NCI-H1092 treated with DMSO at 0.1 percent for 48 hours (cell line): ENCODE measurements at regions not wholly inside any gene's neighbourhood (a gene's known extent, or its start where the extent isn't known, plus 50 kb on each side); places are given as distances from the start of the nearest gene placed in this dataset.

Experiments
- DNase-seq: peaks from one replicate; lab custom pipeline; 2025; lab: John Stamatoyannopoulos, UW

DNA sequence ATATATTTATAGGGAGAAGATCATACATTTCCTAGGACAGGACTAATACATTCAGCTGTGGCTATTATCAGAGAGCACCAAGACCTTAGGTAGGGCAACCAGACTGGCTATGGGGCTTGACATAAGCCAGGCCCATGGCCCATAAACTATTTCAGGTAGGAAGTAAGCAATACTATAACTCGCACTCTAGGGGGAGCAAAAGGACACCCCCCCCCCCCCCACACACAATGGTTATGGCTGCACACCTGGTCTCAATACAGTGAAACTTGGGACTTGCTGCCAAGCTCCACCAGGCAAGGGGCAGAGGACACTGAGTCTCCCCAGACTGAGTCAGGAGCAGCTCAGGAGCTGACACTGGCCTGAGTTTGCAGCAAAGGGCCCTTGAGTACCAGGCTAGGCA is 348.9 kb upstream of the ASIC2 start:
- no peak for DNase-seq

DNA sequence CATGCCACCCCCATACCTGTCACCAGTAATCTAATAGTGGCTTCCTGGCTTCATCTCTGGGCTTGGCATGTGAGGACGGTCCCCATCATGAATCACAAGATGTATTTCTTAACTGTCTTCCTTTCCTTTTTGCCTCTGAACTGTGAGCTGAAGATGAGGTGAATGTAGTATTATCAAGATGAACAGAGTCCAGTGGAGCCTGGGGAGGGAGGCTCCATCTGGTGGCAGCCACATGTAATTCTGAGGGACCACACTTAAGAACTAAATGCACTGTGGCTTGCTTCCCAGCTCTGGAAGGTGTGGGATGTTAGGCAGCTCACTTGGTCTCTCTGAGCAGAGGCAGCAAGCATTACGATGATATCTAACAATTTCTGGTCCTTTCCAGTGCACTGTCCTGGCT is 354.9 kb upstream of the ASIC2 start:
- no peak for DNase-seq

DNA sequence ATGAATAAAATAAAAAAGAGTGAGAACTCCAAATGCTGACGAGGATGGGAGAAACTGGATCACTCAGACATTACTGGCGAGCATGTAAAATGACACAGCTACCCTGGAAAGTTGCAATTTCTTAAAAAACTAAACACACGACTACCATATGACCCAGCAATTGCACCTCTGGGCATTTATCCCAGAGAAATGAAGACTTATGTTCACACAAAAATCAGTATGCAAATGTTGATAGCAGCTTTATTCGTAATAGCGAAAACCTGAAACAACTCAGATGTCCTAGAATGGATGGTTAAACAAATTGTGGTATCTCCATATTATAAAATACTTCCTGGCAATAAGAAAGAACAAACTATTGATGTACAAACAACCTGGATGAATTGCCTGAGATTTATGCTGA is 357.2 kb upstream of the ASIC2 start:
- no peak for DNase-seq

DNA sequence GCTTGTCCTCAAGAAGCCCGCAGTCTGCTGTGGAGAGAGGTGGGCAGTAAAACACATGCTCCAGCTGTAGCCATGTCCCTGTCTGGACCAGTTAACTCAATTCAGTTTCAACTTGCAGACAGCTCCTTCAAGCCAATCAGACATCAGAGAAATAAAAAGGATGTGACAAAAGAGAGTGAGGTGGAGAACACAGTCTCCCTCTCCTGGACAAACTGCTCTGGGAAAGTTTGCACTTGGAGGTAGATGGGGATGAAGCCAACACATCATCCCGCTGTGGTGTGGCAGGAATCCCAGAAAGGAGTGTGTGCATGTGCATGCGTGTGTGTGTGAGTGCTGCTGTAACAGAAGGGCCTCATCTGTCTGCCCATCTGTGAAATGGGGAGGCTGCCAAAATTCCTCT is 358.6 kb upstream of the ASIC2 start:
- DNase-seq, result no peak

GRCh38 chr17:33652731-33653398 is 359.8 kb upstream of the ASIC2 start:
- DNase-seq, result no peak

DNA sequence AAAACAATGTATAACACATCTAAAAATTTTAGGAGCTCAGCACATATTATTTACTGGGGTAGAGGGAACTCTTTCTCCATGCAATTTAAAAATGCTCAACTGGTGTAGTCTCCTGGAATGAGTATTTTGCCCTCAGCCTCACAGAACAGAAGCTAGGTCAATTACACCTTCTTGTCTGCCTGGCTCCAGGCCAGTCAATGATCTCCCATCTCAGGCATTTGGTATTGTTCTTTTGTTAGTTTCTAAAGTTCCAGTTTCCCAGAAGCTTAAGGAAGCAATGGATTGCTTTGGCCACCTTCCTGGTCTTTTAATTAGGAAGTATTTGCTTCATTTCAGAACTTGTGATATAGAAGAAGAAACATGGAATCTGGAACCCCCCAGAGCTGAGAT is 360.3 kb upstream of the ASIC2 start:
- DNase-seq, result no peak

GRCh38 chr17:33657181-33657580 is 364.1 kb upstream of the ASIC2 start:
- DNase-seq, result no peak

DNA sequence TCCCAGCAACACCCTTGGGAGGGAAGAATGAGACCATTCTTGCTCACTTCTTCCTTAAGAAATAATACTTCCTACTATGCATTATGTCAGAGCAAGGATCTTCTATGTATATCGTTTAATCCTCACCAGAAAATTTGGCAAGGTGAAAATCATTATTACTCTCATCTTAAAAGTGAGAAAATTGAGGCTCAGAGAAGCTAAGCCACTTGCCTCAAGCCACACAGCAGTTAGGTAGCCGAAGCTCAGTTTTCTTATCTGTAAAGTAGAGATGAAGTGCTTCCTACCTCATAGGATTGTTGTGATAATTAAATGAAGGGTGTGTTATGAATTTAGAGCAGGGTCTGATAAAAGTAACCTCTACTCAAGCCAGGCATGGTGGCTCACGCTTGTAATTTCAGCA is 368.9 kb upstream of the ASIC2 start:
- DNase-seq, result no peak

GRCh38 chr17:33664116-33664840 is 371.2 kb upstream of the ASIC2 start:
- no peak for DNase-seq

DNA sequence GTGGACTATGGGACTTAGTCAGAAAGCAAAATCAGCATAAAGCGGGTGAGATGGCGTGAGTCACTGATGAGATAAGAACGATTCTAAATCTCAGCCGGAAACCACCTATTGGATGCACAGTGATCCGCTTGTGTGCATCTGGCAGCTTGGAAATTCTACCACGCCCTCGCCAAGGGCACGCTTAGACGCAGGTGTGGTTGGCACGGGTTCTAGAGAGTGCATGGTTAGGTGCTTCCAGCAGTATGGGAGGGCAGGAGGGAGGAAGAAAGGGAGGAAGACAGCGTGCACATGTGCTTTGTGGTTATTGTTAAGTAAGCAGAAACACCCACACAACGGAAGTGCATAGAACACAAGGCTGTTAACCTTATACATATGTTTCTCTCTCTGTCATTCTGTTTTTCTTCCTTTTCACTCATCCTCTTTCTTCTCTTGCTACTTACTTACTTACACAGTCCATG is 374.0 kb upstream of the ASIC2 start:
- DNase-seq, result no peak

- no peak for DNase-seq
Measured at GRCh38 chr17:33667671-33668070, 374.6 kb upstream of the ASIC2 start.

DNA sequence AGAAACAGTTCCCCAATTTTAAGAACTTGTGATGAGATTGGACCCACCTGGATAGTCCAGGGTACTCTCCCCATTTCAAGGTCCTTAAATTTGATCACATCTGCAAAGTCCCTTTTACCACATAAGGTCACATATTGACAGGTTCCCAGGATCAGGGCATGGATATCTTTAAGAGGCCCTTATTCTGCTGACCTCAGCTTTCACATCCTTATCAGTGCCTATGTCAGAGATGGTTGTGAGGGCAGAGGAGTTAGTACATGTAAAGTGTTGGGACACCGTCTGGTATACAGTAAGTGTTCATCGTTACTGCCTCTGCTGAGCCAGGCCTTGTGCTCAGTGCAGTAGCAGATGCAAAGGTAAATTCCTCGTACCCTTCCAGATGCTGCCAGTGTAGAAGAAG is 375.4 kb upstream of the ASIC2 start:
- DNase-seq, result no peak

DNA sequence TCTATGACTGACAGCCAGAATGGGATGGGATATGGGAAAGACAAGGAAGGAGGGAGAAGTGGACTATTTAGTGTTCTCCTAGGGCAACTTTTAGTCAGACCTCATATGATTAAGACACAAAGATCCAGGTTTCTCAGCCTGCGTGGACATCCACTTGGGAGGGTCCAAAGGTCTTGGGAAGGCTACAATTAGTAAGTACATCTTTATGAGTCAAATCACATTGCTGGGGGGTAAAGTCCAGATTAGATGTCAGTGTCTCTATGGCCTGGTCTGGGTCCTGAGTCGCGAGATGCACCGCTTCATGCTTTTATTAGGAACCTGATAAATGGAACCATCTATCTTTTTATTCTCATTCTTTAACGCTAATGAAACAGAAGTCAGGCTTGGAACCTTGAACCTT is 378.4 kb upstream of the ASIC2 start:
- DNase-seq, result no peak

- peak; percentile 26 for DNase-seq
Measured at GRCh38 chr17:33674685-33675084, 381.6 kb upstream of the ASIC2 start.

GRCh38 chr17:33676444-33676843 is 383.3 kb upstream of the ASIC2 start:
- DNase-seq, result no peak

GRCh38 chr17:33679595-33679994 is 386.5 kb upstream of the ASIC2 start:
- no peak for DNase-seq

- DNase-seq, result no peak
Measured at GRCh38 chr17:33680472-33680871, 387.4 kb upstream of the ASIC2 start.

- DNase-seq, result no peak
Measured at GRCh38 chr17:33682599-33682998, 389.5 kb upstream of the ASIC2 start.

DNA sequence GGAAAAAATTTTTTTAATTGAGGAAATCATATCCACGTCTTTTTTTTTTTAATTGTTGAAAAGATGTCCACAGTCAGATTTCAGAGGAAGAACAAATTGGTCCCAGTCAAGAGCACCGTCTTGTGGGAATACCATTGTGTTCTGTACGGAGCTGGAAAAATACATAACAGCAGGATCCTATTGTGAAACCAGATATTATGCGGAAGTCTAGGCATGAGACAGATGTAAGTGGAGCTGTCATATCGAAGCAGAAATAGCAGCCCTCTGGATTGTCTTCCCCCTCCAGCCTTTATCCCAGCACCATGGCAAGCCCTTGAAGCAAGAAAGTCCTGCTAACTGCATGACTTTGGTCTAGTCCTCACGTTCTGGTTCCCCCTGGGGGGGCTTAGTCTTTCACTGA is 391.6 kb upstream of the ASIC2 start:
- peak; percentile 2 for DNase-seq

DNA sequence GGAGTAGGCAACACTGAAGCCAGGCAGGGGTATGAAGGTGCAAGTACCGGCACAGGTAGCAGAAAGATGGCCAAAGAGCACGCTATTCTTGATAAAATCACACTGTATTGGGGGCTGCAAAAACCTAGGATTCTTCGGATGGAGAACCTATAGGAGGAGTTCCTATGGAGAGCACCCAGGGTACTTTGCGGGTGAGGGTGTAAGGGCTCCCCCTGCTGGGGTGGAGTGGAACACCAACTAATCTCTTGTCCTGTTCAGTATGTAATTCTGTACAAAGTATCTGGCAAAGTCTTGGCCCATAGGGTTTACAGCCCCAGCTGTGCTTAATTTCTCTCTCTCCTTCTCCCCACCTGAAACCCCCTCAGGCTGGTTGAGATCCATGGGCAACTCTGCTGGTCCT is 393.1 kb upstream of the ASIC2 start:
- DNase-seq, result no peak

DNA sequence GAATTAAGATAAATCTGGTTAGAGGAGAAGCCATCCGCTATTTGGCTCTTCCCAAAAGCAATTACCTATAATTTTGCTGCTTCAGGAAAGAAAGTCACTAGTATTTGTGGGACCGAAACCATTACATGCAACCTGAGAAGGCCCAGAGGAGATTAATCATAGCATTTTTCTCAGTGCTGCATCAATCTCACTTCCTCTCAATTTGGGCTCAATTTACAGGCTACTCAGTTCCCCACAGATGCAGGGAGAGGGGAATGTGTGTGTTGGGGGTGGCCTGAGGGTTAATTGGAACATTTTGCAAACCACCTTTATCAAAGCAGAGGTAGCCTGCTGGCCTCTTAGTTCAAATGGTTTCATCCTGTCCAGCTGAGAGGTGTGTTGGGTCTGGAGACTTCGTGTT is 394.7 kb upstream of the ASIC2 start:
- DNase-seq, result no peak

DNA sequence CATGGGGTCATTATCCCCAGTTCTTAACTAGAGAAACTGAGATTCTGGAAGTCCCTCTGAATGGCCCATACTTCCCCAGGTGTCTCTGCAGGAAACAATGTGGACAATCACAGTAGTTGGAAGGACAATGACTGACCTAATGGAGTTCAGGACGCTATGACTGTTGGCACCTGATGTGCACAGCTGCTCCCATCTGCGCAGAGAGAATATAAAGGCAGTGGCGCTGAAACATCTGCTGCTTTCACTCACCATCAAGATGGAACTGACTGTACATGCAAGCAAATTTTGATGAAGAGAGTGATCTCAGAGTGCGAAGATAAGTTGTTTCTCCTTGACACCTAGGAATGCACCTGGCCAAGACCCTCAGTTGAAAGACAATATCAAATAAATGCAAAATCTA is 395.7 kb upstream of the ASIC2 start:
- DNase-seq, result no peak

GRCh38 chr17:33689725-33690124 is 396.6 kb upstream of the ASIC2 start:
- no peak for DNase-seq

GRCh38 chr17:33695431-33695830 is 402.3 kb upstream of the ASIC2 start:
- DNase-seq, result no peak
